H1 (cell line): ENCODE measurements at regions not wholly inside any gene's neighbourhood (a gene's known extent, or its start where the extent isn't known, plus 50 kb on each side); places are given as distances from the start of the nearest gene placed in this dataset.

Experiments
- CHD7 ChIP-seq: fragments of 300-600 bp; sonication (generic); IDR thresholded peaks from 2 replicates; pipeline ENCODE4 v1.7.1; 2012; ENCODE audit warnings: low read length, moderate library complexity, mild to moderate bottlenecking, inconsistent platforms; ENCODE audit not compliant: insufficient replicate concordance
- RAD21 ChIP-seq, 2 experiments: IDR thresholded peaks in 1 of 2; conservative IDR thresholded peaks in 1 of 2; 2 replicates each; pipeline ENCODE4 v1.6.1; 2011; ENCODE audit warnings: low read depth in 2 of 2, low read length in 2 of 2, improper control_type of control experiment in 1 of 2, inconsistent platforms in 1 of 2, mild to moderate bottlenecking in 1 of 2, moderate library complexity in 1 of 2
- SAP30 ChIP-seq: fragments of 300-600 bp; sonication (generic); IDR thresholded peaks from 2 replicates; pipeline ENCODE4 v1.7.1; 2012; ENCODE audit warnings: low read length, moderate library complexity, mild to moderate bottlenecking, inconsistent platforms; ENCODE audit not compliant: insufficient read depth, insufficient replicate concordance
- SP1 ChIP-seq: IDR thresholded peaks from 2 replicates; pipeline ENCODE4 v1.6.1; 2011; ENCODE audit warnings: low read depth, low read length
- TBP ChIP-seq: IDR thresholded peaks from 2 replicates; pipeline ENCODE4 v1.6.1; 2011; ENCODE audit warnings: low read depth, low read length, improper control_type of control experiment
- TEAD4 ChIP-seq: IDR thresholded peaks from 2 replicates; pipeline ENCODE4 v1.6.1; 2012; ENCODE audit warnings: low read depth, low read length, inconsistent platforms, mixed read lengths
- TF ChIP-seq, protein P1 (sequence below): IDR thresholded peaks from 2 replicates; pipeline ENCODE4 v1.6.1; 2012; ENCODE audit warnings: inconsistent platforms

DNA sequence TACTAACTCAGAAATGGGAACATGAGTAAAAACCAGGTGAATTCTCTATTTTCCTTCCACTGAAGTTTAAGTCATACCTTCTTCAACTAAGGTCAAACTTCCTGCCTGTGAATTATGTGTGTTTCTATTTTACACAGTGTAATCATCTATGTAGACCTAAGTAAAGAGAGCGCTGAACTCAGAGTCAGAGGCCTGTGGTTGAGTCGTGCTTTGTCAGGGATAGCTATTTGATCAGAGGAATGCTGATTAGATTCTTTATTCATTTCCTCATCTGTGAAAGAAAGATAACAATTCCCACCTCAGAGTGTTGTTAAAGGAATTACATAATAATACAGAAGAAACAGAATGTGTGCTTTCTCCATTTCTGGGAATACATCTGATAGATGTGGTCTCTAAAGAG, 654.1 kb downstream of the STIM2 start (continued):
- no peak for TF ChIP-seq CHD7
- TF ChIP-seq SAP30: no peak
- no peak for TF ChIP-seq TEAD4
- no peak for TF ChIP-seq SP1
- TF ChIP-seq RAD21 (IDR thresholded peaks at IDR 0.05 in 1 of 2, conservative IDR thresholded peaks at IDR 0.05 in 1 of 2; ENCODE audit: low read depth in 2 of 2, low read length in 2 of 2): no peak
- TF ChIP-seq, protein P1, sequence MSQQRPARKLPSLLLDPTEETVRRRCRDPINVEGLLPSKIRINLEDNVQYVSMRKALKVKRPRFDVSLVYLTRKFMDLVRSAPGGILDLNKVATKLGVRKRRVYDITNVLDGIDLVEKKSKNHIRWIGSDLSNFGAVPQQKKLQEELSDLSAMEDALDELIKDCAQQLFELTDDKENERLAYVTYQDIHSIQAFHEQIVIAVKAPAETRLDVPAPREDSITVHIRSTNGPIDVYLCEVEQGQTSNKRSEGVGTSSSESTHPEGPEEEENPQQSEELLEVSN: no peak
- no peak for TF ChIP-seq TBP
